HG03097 (cell line): ENCODE measurements at regions not wholly inside any gene's neighbourhood (a gene's known extent, or its start where the extent isn't known, plus 50 kb on each side); places are given as distances from the start of the nearest gene placed in this dataset.

Experiments
- ATAC-seq: cut with Tn5 transposase; IDR thresholded peaks from one replicate; pipeline ENCODE4 v1.9.1; 2021; ENCODE audit not compliant: unreplicated experiment, low FRiP score

DNA sequence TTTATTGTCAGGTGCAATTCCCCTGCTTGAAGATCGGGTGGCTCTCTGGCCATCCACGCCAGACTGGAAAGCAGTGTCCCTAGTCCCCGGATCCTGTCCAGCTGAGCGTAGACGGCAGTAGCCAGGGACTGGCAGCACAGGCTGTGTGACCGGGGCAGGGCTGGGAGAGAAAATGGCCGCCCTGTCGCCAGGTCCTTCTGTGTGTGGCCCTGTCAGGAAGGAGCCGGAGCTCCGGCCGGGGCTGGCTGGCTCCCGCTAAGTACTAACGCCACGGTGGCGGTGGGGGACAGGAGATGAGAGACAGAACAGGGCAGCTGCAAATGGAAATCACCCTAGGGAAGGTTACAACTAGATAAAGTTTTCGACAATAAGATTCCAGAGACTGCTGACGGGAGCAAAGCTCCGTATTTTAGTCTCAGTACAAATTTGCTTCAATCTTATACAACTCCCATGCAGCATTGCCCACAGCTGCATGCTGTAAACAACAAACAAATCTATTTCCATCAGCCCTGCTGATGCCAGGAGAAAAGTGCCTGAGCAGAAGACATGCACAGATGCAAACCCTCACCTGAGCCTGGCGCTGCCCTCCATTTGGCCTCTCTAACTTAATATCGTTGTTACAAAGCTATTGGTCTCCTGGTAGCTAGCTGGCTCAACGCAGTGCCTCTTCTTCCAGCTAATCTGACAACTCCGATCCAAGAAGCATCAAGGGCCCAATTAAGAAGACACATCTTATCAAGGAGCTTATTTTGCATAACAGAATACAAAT, 253.0 kb downstream of the TSHZ3 start:
- ATAC-seq: no peak

GRCh38 chr19:31095100-31095804, 254.0 kb downstream of the TSHZ3 start:
- ATAC-seq: no peak

- no peak for ATAC-seq
Measured at GRCh38 chr19:31092274-31092673, 257.0 kb downstream of the TSHZ3 start.

- ATAC-seq: no peak
Measured at GRCh38 chr19:31089681-31090080, 259.6 kb downstream of the TSHZ3 start.

DNA sequence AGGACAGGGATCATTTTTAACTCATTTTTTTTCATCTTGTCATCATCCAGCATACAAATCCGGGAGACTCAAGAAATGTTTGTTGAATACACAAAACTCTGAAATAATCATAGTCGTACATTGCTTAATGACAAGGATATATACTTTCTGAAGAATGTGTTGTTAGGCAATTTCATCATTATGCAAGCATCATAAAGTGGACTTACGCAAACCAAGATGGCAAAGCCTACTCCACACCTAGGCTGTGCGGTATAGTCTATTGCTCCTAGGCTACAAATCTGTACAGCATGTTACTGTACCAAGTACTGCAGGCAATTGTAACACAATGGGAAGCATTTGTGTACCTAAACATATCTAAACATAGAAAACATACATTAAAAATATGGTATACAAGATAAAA, 264.1 kb downstream of the TSHZ3 start:
- ATAC-seq: no peak

GRCh38 chr19:31083105-31083504, 266.1 kb downstream of the TSHZ3 start:
- ATAC-seq: no peak

- no peak for ATAC-seq
Measured at GRCh38 chr19:31075146-31075655, 274.0 kb downstream of the TSHZ3 start.

DNA sequence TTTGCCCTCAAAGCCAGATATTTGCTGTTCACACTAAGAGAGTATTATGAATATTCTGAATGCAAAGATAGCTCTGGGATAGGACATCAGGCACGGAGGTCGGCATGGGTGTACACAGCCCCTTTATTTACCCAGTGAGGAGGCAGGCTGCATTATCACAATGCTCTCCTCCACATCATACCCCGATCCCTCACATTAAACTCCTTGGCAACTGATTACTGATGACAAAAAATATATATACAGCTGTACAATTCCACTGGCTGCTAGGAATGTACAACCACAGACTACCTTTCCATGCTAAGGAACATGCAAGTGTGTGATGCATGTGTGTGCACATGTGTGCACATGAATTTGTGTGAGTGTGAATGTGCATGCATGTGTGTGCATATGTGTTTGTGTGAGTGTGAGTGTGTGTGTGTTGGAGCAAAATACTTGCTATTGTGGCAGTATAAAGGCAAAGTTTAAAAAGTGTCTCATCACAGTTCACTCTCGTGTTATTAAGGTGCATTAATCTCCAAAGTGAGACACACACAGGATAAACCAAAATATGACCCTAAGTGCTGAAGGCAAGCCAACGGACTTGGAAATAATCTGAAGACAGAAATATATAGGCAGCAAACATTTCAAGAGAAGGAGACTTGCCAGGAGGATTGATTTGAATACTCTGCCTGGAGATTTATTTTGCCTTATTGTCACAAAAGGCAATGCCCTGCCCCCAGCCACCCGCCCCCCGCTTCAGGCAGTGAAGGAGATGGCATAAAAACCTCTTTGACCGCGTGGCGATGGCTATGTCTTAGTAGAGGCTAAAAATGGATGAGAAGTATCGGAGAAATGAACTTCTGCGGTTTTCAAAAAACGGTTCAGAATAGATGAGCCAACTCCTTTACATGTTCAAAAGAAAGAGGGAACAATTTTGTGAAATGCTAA, 274.8 kb downstream of the TSHZ3 start:
- no peak for ATAC-seq

GRCh38 chr19:31073485-31074198, 275.6 kb downstream of the TSHZ3 start:
- ATAC-seq: no peak

DNA sequence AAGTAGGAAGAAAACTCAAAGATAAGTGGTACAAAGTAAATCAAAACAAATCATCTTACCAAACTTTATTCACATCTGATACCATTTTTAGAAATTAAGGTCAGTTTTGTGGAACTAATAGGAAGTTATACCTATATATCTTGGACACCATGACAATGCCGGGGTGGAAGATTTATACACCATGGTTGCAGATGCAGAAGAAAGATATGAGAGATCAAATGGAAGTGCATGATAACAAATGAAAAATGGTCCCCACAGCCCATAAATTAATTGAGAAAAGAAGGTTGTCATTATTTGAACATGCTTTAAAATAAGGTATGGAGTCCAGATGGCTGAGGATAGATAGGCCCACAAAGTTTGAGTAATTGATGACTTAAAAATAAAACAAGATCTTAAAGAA, 276.8 kb downstream of the TSHZ3 start:
- no peak for ATAC-seq

DNA sequence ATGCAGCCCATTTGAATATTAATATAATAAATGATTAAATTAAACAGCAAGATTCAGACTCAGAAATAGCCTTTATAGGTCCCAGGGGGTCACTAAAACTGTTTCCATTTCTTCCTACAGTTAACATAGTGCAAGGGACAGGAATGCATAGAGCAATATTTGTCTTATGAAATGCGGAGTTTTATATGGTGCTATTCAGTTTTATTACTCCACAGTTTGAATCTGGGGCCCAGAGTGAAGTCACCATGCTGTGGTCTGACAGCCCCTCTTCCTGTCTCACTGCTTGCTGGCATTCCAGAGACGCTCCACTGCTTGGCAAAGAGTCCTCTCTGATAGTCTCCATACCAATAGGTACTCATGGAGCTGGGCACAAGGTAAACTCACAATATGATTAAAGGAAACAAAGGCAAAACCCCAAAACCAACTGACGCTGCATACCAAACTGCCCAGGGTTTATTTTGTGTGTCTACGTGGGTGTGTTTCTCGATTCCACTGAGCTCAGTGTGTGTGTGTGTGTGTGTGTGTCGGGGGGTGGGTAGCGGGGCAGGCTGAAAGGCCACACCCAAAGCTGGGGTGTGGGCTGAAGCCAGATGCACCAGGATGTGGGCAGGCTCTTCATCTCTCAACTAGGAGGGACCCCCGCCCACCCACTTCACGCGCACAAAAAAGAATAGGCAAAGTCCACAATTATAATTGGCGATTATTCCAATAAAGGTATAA, 277.9 kb downstream of the TSHZ3 start:
- no peak for ATAC-seq

- no peak for ATAC-seq
Measured at GRCh38 chr19:31070146-31071065, 278.8 kb downstream of the TSHZ3 start.

GRCh38 chr19:31068268-31068667, 281.0 kb downstream of the TSHZ3 start:
- ATAC-seq: no peak

DNA sequence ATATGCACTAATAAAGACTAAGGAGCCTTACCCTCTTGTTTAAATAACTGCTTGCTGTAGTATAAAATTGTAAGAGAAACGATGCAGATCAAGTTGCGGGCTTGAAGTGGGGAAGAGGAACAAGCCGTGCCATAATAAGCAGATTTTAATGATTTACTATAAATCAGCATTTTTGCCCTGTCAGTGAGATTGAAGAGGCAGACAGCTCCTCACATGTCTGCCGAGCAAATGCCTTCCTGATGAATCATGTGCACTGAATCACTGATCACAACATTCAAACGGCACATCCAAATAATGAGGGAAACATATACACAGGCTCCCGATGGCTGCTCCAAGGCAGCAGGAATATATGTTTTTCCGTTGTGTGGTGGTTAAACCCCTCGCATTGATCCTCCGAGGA, 282.9 kb downstream of the TSHZ3 start:
- ATAC-seq: no peak

DNA sequence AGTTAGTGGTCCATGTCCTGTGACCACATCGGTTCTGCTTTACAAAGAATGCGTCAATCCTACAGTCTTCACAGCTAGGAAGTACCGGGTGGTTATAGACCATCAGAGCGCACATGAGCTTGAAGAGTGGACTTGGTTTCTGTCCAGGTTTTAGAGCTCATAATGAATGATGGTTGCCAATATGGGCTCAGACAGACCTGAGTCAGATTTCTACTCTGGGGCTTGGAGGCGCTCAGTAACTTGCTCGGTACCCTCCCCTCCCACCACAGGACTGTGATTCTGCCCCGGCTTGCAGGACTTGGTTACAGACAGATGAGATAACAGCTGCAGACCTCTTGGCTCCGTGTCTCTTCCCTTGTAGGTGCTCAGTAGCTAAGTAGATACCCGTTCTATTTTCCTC, 284.7 kb downstream of the TSHZ3 start:
- no peak for ATAC-seq

- no peak for ATAC-seq
Measured at GRCh38 chr19:31058676-31059340, 290.4 kb downstream of the TSHZ3 start.

- no peak for ATAC-seq
Measured at GRCh38 chr19:31057476-31057875, 291.8 kb downstream of the TSHZ3 start.

GRCh38 chr19:31055454-31055853, 293.8 kb downstream of the TSHZ3 start:
- no peak for ATAC-seq
